NOMO-1 (cell line): ENCODE measurements at regions not wholly inside any gene's neighbourhood (a gene's known extent, or its start where the extent isn't known, plus 50 kb on each side); places are given as distances from the start of the nearest gene placed in this dataset.

ENCODE experiments used
- DNase-seq, 2 experiments: peaks; one replicate each; lab custom pipeline; 2025; ENCODE audit not compliant: unreplicated experiment in 2 of 2; lab: John Stamatoyannopoulos, UW

DNA sequence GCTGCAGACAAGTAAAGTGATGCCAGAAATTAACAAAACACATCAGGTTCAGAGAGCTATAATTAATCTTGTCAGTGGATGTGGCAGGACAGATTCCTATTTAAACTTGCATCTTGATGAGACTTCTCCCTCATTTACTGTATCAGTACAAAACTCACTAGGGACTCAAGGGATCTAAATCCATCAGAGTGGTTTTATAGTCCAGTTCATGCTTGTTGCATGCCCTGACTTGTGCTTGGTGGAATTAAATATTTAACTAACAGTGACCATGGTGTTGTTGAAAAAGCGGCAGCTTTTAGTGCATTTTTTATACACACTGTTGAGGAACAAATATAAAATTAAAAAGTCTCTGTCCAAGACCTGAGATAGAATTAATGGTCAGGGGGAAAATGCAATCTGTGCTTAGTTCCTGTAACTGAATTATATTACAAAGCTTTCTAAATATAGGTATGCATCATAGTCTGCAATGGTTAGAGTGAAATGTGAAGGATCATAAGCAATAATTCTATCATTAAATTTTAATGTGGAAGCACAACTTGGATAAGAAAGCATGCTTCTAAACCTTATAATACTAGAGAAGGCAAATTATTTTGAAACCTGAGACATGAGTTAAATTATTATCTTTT, 1475.5 kb upstream of the TENM4 start:
- no peak for DNase-seq

DNA sequence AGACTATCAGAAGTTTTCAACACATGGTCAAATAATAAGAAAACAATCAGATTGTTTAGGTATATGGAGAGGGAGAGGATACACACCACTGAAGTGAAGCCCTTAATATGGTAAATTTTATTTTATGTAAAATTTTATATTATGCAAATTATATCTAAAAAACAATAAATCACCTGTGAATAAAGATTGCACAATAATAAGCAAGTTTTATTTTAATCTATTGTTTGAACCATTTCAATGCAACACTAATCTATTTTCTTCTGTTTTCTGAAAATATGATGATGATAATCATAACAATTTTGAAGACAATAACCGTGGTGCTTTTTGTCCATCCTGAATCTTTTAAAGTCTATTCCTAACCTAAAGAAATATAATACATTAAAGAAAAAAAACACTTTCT, 1473.5 kb upstream of the TENM4 start:
- DNase-seq, result no peak

DNA sequence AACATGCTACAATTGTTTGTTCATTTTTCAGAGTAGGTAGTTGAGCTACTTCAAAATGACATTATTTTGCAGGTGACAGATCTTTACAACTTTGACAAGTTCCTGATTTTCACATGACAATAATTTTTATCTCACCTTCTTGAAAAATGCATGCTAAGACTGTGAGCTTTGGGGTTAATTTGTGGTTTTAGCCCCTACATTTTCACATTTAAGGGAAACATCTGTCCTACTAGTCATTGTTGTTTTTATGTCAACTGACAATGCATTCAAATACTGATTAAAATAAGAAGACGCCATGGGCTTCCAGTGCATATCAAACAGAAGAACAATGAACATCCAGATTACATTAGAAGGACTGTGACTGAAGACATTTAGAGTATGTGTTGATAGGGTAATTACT, 1470.8 kb upstream of the TENM4 start:
- DNase-seq, result no peak

DNA sequence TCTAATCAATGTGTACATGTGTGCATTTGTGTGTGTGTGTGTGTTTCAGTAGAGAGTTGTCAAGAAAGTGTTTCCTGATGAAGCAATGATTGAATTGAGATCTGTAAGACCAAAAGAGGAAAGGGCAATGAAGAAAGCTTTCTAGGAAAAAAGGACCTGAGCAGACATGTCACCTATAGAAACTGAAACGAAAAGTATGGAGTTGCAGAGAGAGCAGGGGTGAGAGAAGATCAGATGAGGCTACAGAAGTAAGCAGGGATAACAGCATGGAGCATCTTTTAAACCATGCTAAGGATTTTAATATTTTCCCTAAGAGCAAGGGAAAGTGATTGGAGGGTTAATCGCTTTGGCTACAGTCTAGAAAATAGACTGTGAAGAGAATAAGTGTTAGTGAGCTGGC, 1459.4 kb upstream of the TENM4 start:
- peak; percentile 68 to 70 for DNase-seq

DNA sequence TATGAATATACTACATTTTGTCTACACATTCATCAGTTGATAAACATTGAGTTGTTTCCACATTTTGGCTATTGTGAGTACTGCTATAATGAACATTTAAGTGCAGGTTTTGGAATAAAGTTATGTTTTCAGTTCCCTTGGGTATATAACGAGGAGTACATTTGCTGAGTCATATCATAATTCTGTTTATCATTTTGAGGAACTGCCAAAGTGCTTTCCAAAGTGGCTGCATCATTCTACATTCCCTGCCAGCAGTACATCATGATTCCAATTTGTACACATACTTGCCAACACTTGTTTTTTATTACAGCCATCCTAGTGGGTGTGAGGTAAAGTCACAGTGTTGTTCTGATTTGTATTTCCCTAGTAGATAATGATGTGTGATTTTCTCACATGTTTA, 1458.6 kb upstream of the TENM4 start:
- DNase-seq, result peak; percentile 14 to 86

DNA sequence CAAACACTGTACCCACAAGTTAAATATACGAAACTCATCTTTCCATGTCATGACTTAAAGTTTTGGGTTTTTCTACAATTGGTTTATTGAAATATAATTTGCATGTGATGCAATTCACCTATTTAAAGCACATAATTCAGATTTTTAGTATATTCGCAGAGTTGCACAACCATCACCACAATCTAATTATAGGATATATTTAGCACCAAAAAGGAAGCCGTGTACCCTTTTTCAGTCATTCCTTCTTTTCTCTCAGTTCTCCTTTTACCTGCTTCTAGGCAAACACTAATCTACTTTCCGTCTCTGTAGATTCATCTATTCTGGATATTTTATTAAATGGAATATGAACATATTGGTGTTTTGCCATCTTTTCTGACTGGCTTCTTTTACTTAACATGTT, 1458.1 kb upstream of the TENM4 start:
- peak; percentile 26 to 87 for DNase-seq

DNA sequence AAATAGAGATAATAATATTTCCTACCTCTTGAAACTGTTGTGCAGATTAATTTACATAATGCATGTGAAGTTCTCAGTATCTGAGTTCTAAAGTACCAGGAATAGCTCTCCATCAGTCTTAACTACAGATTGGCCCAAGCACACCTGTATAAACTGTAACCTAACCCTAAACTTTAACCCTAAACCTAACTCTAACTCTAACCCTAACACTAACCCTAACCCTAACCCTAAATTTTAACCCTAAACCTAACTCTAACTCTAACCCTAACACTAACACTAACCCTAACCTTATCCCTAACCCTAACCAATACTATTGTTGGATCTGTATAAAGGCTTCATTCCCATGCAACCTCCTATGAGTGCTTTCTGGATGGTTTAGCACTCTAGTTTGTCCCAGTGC, 1445.9 kb upstream of the TENM4 start:
- no peak for DNase-seq

DNA sequence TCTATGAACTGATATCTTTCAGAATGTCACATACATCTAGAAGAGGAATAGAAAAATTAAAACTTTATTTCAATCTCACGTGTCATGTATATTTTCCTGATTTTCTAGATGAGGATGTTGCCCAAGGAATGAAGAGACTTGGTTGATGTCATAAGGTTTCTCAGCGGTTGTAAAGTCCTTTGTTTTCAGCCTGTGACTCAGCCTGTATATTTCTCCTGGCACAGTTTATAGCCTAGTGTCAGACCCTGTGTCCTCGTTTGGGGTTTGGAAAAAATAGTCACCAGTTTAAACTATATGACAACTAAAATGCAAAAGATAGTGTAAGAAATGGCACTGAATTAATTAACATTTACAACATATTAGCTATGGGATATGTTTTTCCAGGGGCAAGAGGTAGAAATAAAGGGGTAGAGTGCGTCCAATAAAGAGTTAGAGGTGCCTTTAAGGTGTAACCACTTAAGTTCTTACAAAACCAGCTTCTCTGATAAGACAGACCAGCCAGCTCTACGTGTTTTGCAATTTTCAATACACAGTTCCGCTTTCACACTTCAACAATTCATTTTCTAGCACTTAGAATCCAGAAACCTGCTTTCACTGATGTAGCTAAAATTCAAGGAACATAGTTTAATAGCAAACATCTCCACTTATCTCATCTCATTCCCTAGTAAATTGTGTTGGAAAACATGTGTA, 1432.6 kb upstream of the TENM4 start:
- peak; percentile 80 to 93 for DNase-seq

DNA sequence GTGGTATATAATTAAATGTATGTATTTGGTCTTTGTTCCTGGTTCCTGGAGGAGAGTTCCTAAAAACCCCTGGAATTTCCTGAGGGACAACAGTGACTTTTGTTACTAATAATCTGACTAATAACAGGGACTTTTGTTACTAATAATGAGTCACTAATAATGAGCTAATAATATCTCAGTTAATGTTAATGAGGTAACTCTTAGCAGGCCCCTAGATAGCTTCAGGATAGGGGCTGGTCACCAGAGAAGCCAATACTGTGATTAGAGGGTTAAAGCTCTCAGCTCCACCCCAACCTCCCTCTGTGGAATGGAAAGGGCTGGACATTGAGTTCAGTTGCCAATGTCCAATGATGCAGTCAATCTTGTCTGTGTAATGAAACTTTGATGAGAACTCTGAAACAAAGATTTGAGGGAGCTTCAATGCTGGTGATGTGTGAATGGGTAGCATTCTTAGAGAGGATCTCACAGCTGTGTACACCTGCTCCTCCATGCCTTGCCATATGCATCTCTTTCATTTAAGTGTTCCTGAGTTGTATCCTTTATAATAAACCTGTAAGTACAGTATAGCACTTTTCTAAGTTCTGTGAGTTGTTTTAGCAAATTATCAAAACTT, 1431.4 kb upstream of the TENM4 start:
- no peak for DNase-seq

DNA sequence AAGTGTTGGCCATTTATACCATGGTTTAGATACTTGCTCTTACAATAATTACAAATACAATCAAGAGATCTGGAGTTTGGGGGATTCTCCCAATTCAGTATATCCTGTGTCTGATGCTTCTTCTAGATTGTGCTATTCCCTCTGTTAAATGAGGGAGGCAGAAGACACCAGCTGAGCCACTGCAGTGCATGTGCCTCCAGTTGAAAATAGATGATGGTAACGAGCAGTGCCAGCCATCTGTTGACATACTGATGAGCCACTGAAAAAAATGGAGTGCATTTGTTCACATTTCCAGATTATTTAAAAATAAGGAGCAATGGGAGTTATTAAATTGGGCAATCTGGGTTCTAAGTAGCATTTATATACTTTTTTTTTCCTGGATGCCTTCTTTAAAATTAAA, 1428.0 kb upstream of the TENM4 start:
- no peak for DNase-seq

DNA sequence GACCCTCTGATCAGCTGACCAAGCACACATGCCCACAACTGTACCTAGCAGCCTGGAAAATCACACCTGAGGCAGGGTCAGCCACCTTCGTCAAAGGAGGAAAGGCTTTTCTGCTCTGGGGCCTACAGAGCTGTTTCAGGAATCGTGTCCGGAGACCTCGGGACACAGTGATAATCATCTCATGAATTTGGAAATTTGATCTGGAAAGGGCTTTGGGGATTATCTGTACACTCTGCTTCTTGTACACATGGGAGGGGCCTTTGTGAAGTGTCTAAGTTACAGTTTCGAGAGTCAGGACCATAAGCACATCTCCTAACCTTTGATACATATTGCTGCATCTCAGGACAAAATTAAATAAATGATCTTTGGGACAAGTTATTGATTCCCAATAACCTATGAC, 1421.2 kb upstream of the TENM4 start:
- DNase-seq, result no peak

DNA sequence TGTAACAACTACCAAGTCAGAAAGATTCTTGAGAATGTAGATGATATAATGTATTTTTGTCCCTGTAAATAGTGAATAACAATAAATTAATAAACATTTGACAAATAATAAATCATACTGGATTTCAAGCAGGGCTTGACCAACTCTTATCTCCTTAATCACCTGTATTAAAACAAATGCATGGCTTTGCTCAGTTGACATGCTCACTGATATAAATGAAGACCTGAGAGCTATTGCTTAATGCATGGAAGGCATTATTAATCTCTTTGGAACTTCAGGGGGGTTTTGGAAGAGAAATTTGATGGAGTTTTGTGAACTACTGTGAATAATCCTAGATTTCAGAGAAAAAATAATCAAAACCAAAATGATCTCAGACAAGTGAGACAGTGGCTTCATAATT, 1420.4 kb upstream of the TENM4 start:
- no peak for DNase-seq

DNA sequence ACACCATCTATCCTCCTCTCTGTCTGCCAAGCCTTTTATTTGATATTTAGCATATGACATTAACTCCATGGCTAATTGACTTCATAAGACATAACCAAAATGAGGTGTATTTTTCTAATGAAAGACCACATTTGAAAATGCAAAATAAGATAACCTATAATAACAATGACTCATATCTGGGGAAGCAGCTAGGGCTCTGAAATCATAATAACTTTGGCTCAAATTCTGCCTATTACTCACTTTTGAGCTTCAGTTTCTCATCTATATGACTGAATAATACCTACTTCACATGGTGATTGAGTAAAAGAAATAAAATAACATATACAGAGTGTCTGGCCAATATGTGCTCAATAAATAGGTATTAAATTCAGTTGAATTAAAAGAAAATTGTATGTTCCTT, 1419.8 kb upstream of the TENM4 start:
- DNase-seq, result no peak

DNA sequence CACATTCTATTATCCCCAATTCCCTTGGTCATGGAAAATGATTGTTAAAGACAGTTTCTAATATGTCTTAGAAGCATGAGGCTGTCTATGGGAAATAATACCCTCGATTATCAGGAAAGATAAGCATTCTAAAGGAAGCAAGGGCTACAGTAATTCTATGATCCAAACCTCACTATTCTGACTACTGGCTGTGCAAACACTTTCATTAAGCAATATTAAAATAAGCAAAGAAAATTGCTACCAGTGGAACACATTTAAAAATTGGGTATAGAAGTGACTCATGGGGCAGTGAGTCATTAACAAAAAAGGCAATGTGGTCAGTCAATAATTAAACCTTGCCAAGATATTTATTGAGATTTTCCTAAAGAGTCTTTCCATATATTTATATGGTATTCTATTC, 1415.2 kb upstream of the TENM4 start:
- peak in 1 of 2 experiments; percentile 19 for DNase-seq

DNA sequence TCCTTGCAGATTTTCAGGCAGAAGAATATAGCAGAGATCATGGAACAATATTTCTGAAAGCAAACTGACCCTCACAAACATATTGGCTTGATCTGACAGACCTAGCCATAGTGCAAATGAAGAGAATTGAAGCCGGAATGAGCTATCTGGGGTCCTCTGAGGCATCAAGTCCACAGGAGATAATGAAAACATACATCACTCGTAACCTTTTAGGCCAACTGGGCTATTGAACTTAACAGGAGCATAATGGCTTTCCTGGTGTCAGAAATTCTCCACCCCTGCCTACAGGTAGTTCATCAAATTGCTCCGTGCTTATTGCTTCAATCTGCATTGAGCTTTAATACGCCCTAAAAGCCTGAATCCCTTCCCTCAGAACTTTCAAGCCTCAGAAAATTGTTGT, 1414.6 kb upstream of the TENM4 start:
- no peak for DNase-seq

DNA sequence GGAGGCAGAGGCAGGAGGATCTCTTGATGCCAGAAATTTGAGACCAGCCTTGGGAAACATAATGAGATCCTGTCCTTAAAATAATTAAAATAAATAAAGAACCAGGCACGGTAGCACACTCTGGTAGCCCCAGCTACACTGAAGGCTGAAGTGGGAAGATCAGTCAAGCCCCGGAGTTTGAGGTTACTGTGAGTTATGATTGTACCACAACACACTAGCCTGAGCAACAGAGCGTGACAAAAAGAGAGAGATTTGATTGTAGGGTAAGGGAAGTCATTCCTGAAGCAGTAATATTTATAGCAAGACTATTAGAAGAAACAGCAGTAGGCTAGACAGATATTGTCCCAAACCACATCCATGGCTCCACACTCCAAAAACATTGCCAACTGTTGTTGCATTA, 1408.4 kb upstream of the TENM4 start:
- DNase-seq, result no peak

DNA sequence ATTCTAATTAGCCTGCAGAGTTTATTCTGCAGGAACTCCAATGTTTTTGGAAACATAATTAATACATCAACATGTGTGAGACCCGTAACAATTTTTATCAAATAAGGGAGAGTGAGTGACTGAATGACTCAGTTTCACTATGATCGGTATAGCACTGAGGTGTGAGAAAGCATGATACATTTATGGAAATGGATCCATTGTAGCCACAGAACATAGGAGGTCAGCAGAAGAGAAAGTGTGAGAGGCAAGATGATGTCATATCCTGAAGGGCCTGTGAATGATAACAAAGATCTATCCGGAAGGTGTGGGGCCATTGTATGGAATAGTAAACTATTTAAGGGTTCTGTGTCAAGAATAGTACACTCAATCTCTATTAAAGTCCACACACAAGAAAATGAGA, 1406.1 kb upstream of the TENM4 start:
- no peak for DNase-seq

DNA sequence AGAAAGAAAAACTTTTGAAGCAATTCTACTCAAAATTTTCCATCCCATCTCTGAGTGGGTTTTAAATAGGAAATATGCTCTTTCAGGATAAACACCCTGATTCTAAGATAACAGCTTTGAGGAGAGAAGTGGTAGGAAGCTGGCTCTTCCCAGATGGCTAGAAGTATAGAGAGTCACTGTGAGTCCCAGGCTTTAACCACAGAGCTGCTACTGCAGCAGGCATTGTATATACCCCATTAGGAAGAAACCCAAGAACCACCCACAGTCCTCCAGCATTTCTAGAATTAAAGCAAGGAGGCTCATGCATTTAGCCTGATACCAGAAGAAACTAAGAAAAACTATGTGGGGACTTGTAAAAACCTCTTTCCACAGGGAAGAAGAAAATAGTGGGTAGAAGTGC, 1405.6 kb upstream of the TENM4 start:
- no peak for DNase-seq

DNA sequence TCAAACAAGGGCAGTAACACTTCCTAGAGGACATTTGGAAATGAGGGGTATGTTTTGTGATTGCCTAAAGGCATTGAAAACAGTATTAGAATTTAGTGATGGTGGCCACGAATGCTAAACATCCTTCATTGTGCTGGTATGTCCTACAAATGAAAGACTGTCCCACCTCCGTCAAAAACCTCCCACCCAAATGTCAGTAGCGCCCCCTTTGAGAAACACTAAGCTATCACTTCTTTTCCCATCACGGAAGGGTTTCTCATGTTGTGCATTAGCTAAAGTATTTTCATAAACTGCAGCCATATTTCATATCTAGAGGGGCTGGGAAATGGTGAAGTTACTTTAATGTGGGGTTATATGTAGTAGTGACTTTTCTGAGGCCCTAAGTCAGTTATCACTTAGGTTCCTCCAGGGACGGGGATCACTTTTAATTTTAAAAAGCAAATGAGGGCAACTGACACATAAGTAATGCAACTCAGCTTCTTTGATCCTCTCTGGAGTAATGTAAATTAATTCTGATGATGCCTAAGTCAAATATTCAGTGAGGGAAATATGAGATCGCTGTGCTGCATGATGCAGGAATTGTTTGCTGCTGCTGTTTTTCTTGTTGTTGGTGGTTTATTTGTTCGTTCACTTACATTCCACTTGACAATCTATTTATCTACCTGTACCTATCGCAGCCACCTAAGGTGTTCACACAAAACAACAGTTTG, 1403.4 kb upstream of the TENM4 start:
- DNase-seq, result no peak

DNA sequence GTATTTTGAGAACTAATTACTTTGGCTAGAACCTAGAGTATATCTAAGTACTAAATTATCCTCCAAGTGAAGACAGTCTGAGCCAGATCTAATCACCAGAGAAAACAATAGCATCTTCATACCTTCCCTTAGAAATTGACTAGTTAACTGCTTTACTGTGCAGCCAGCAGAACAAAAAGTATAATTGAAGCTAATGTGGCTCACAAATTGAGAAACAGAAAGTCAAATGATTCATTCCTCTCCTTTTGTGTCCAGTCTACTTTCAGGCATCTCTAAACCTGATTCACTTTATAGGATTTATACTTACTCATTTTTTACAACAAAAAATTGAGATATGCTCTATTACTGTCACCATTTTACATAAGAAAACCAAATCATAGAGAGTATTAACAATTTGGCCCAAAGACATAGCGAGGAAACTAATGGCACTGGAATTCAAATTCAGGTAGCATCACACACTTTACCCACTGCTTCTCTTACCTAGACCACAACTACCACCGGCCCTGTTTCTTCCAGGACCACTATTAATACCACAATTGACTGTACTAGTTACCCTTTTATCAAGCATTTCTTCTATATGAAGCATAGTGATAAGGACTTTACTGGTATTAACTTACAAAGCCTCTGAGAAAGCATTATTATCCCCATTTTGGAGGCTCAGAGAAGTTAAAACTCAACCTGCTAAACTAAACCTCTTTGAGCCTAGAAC, 1402.6 kb upstream of the TENM4 start:
- no peak for DNase-seq

DNA sequence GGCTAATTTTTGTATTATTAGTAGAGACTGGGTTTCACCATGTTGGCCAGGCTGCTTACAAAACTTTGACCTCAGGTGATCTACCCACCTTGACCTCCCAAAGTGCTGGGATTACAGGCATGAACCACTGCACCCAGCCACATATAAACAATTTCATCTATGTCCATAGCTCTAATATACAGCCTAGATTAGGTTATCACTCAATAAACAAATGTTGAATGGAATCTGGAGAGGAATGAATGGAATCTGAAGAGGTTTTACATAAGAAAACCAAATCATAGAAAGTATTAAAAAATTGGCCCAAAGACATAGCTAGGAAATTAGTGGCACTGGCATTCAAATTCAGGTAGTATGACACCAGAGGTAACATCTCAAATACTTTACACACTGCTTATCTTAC, 1401.4 kb upstream of the TENM4 start:
- no peak for DNase-seq
